ENCODE measurements at regions not wholly inside any gene's neighbourhood (a gene's known extent, or its start where the extent isn't known, plus 50 kb on each side); places are given as distances from the start of the nearest gene placed in this dataset.

- TF ChIP-seq CTCF (IDR thresholded peaks at IDR 0.05; ENCODE audit: low read length) (no peak), EZH2 (optimal IDR thresholded peaks at IDR 0.05; ENCODE audit: low read depth, low read length) (no peak)
Measured at GRCh38 chr2:194054313-194054712, 1602.7 kb upstream of the SLC39A10 start.
